HCT116 (cell line): ENCODE measurements at regions not wholly inside any gene's neighbourhood (a gene's known extent, or its start where the extent isn't known, plus 50 kb on each side); places are given as distances from the start of the nearest gene placed in this dataset.

Experiments used
- ATAC-seq: fragments of 200-7000 bp; cut with Tn5 transposase; 2 replicates; pipeline ENCODE4 v1.9.1; 2020; ENCODE audit warnings: mild to moderate bottlenecking, moderate library complexity
- BruUV-seq: library from RNA; stranded (reverse); fragments of 400-500 nt; replicated peaks from 2 replicates; lab custom pipeline; 2021; lab: Mats Ljungman, UMichigan
- CTCF ChIA-PET: fragments of 300-600 bp; sonication (Branson Sonifier 250); formaldehyde crosslinking; loops from one replicate; lab custom pipeline; 2021; ENCODE audit warnings: antibody characterized with exemption; lab: Charles Lee
- POLR2A ChIA-PET: fragments of 300-600, 350-600 bp; sonication (Branson Sonifier 250); formaldehyde crosslinking; loops from one replicate; lab custom pipeline; 2021; ENCODE audit warnings: antibody characterized with exemption; lab: Charles Lee
- RAD21 ChIA-PET, 2 experiments: fragments of 300-600 bp; sonication (Branson Sonifier 250); formaldehyde crosslinking; loops; one replicate each; lab custom pipeline; 2023; ENCODE audit warnings: low total read pairs in 2 of 2; ENCODE audit not compliant: uncharacterized antibody in 2 of 2, unreplicated experiment in 2 of 2, low non-redundant PET in 1 of 2; lab: Charles Lee
- DNase-seq: peaks from one replicate; pipeline ENCODE4 v3.0.0-alpha.2; 2010; ENCODE audit warnings: low read depth, low spot score
- H2AFZ ChIP-seq: fragments of 200-600 bp; shearing (Covaris generic), sonication (generic); 2 replicates; pipeline ENCODE4 v1.6.1; 2017; ENCODE audit warnings: low read depth, mixed run types, mixed read lengths, antibody characterized with exemption, low read length; ENCODE audit not compliant: poor library complexity, severe bottlenecking
- H3K27ac ChIP-seq: 2 replicates; pipeline ENCODE4 v1.5.1; 2012; ENCODE audit warnings: low read depth, low read length
- H3K27me3 ChIP-seq: fragments of 200-600 bp; sonication (generic); 2 replicates; pipeline ENCODE4 v1.6.1; 2016; ENCODE audit warnings: mixed run types, low read length, mixed read lengths; ENCODE audit not compliant: insufficient read depth
- H3K36me3 ChIP-seq, 2 experiments: fragments of 200-500 bp in 1 of 2; fragments of 200-600 bp in 1 of 2; sonication (Bioruptor generic) in 1 of 2; sonication (generic) in 1 of 2; 2 replicates each; pipeline versions ENCODE4 v1.5.1 to v1.6.1; 2014 to 2016; ENCODE audit warnings: low read length in 2 of 2, inconsistent platforms in 1 of 2, mixed read lengths in 1 of 2, mixed run types in 1 of 2; ENCODE audit not compliant: insufficient read depth in 2 of 2, control insufficient read depth in 1 of 2
- H3K4me1 ChIP-seq, 2 experiments: fragments of 200-600 bp in 1 of 2; sonication (generic) in 1 of 2; 2 replicates each; pipeline versions ENCODE4 v1.5.1 to v1.6.1; 2012 to 2017; ENCODE audit warnings: low read length in 2 of 2, inconsistent platforms in 1 of 2, mild to moderate bottlenecking in 1 of 2, mixed read lengths in 1 of 2, mixed run types in 1 of 2, moderate library complexity in 1 of 2; ENCODE audit not compliant: insufficient read depth in 2 of 2, control insufficient read depth in 1 of 2
- H3K4me2 ChIP-seq: fragments of 200-600 bp; sonication (generic); 2 replicates; pipeline ENCODE4 v1.6.1; 2017; ENCODE audit warnings: mixed run types, low read length, mixed read lengths
- H3K4me3 ChIP-seq, 2 experiments: fragments of 200-600 bp in 1 of 2; sonication (generic) in 1 of 2; replicated peaks in 1 of 2; 2 replicates each; pipeline ENCODE4 v1.5.1; 2011 to 2016; ENCODE audit warnings: low read length in 2 of 2, control low read depth in 1 of 2, low read depth in 1 of 2, mild to moderate bottlenecking in 1 of 2, mixed read lengths in 1 of 2, mixed run types in 1 of 2
- H3K79me2 ChIP-seq: fragments of 200-600 bp; sonication (generic); 2 replicates; pipeline ENCODE4 v1.6.1; 2017; ENCODE audit warnings: mild to moderate bottlenecking, mixed run types, low read length, moderate library complexity, mixed read lengths; ENCODE audit not compliant: insufficient read depth
- H3K9ac ChIP-seq: fragments of 200-600 bp; sonication (generic); 2 replicates; pipeline ENCODE4 v1.6.1; 2016; ENCODE audit warnings: low read length, mixed read lengths
- H3K9me2 ChIP-seq: fragments of 200-600 bp; sonication (generic), shearing (Covaris generic); 2 replicates; pipeline ENCODE4 v1.6.1; 2017; ENCODE audit warnings: mixed run types, mild to moderate bottlenecking, moderate library complexity; ENCODE audit not compliant: insufficient read depth
- H3K9me3 ChIP-seq, 2 experiments: fragments of 200-500 bp in 1 of 2; fragments of 200-600 bp in 1 of 2; sonication (Bioruptor generic) in 1 of 2; sonication (generic) in 1 of 2; 2 replicates each; pipeline ENCODE4 v1.6.1; 2014 to 2017; ENCODE audit warnings: low read length in 2 of 2, mixed read lengths in 2 of 2, inconsistent platforms in 1 of 2, low read depth in 1 of 2, mild to moderate bottlenecking in 1 of 2, mixed run types in 1 of 2, moderate library complexity in 1 of 2; ENCODE audit not compliant: control insufficient read depth in 1 of 2, insufficient read depth in 1 of 2
- H4K20me1 ChIP-seq: fragments of 200-600 bp; sonication (generic), shearing (Covaris generic); 2 replicates; pipeline ENCODE4 v1.6.1; 2017; ENCODE audit warnings: mixed run types, mild to moderate bottlenecking, moderate library complexity; ENCODE audit not compliant: insufficient read depth
- ATF3 ChIP-seq: IDR thresholded peaks from 2 replicates; pipeline ENCODE4 v1.6.1; 2012
- CEBPB ChIP-seq: IDR thresholded peaks from 2 replicates; pipeline ENCODE4 v1.6.1; 2012; ENCODE audit warnings: low read depth
- CTCF ChIP-seq, 3 experiments: fragments of 200-600 bp in 1 of 3; sonication (generic) in 1 of 3; IDR thresholded peaks in 2 of 3; conservative IDR thresholded peaks in 1 of 3; 2 replicates each; pipeline ENCODE4 v1.5.1; 2012 to 2017; ENCODE audit warnings: low read depth in 2 of 3, low read length in 2 of 3, antibody characterized with exemption in 1 of 3, borderline replicate concordance in 1 of 3, control low read depth in 1 of 3, mild to moderate bottlenecking in 1 of 3, mixed read lengths in 1 of 3, mixed run types in 1 of 3, moderate library complexity in 1 of 3; ENCODE audit not compliant: insufficient read depth in 1 of 3
- ELF1 ChIP-seq: IDR thresholded peaks from 2 replicates; pipeline ENCODE4 v1.6.1; 2012; ENCODE audit warnings: low read depth, borderline replicate concordance
- EZH2phosphoT487 ChIP-seq: fragments of 200-600 bp; IDR thresholded peaks from 2 replicates; pipeline ENCODE4 v1.6.1; 2018; ENCODE audit warnings: antibody characterized with exemption, borderline replicate concordance
- FOSL1 ChIP-seq: IDR thresholded peaks from 2 replicates; pipeline ENCODE4 v1.6.1; 2012; ENCODE audit warnings: low read depth
- MAX ChIP-seq: IDR thresholded peaks from 2 replicates; pipeline ENCODE4 v1.6.1; 2012
- RAD21 ChIP-seq: IDR thresholded peaks from 2 replicates; pipeline ENCODE4 v1.6.1; 2012; ENCODE audit warnings: low read depth, mild to moderate bottlenecking
- SIN3A ChIP-seq: IDR thresholded peaks from 2 replicates; pipeline ENCODE4 v1.6.1; 2012; ENCODE audit warnings: low read depth
- SP1 ChIP-seq: IDR thresholded peaks from 2 replicates; pipeline ENCODE4 v1.6.1; 2012; ENCODE audit warnings: low read depth
- SRF ChIP-seq: IDR thresholded peaks from 2 replicates; pipeline ENCODE4 v1.6.1; 2012; ENCODE audit warnings: low read depth
- ZBTB33 ChIP-seq: IDR thresholded peaks from 2 replicates; pipeline ENCODE4 v1.6.1; 2011; ENCODE audit warnings: mild to moderate bottlenecking, low read length, moderate library complexity; ENCODE audit not compliant: insufficient replicate concordance; ENCODE audit errors: extremely low read depth
- intact Hi-C: fragments of 100-400 bp; cut with micrococcal nuclease; formaldehyde crosslinking; loops from 2 replicates; pipeline ENCODE4 v1.10.0; 2022

- CTCF ChIA-PET: no interaction called here
Measured at GRCh38 chr5:103487218-103487617, 75.4 kb downstream of the NUDT12 start.

More at GRCh38 chr5:103487218-103487617, 75.4 kb downstream of the NUDT12 start:
- Histone ChIP-seq H3K27ac (no peak overlapping the region), H3K9me2 (no peaks in the 10 kb centered on the region), H3K36me3 (no peaks in the 10 kb centered on the region), H3K9me3 (no peaks in the 10 kb centered on the region), H3K4me2 (no peak overlapping the region), H3K4me3 (no peak overlapping the region), H4K20me1 (no peaks in the 10 kb centered on the region), H3K27me3 (no peaks in the 10 kb centered on the region), H3K79me2 (no peaks in the 10 kb centered on the region), H3K9ac (no peak overlapping the region), H3K4me1 (no peaks in the 10 kb centered on the region), H2AFZ (no peak overlapping the region)
- RAD21 ChIA-PET: no interaction called here
- no TSS peak for BruUV-seq
- intact Hi-C loops: no loop called here
- TF ChIP-seq SRF (no peak), EZH2phosphoT487 (no peak), CTCF (IDR thresholded peaks at IDR 0.05 in 2 of 3, conservative IDR thresholded peaks at IDR 0.05 in 1 of 3; ENCODE audit: borderline replicate concordance in 1 of 3, insufficient read depth in 1 of 3, low read depth in 2 of 3, low read length in 2 of 3) (no peak), ZBTB33 (no peak), RAD21 (no peak), MAX (no peak), CEBPB (no peak), SP1 (no peak), ATF3 (no peak), SIN3A (no peak), ELF1 (no peak), FOSL1 (no peak)
- no peak for DNase-seq
- no peak for ATAC-seq
- POLR2A ChIA-PET: no interaction called here
